Astrocyte (in vitro differentiated cells and primary cell): ENCODE measurements at regions not wholly inside any gene's neighbourhood (a gene's known extent, or its start where the extent isn't known, plus 50 kb on each side); places are given as distances from the start of the nearest gene placed in this dataset.

ENCODE experiments used
- DNase-seq: peaks from one replicate; pipeline ENCODE4 v3.0.0-alpha.2; 2010; ENCODE audit warnings: low read depth
- FAIRE-seq: peaks from 2 replicates; lab custom pipeline; 2011; peaks lifted over from hg19 to GRCh38; lab: Jason Lieb, UNC
- H2AFZ ChIP-seq: 2 replicates; pipeline ENCODE4 v1.6.0; 2012; ENCODE audit warnings: low read depth, low read length, inconsistent platforms
- H3K27ac ChIP-seq: 2 replicates; pipeline ENCODE4 v1.5.1; 2011; ENCODE audit warnings: low read depth, low read length, inconsistent platforms
- H3K27me3 ChIP-seq: 2 replicates; pipeline ENCODE4 v1.6.0; 2011; ENCODE audit warnings: low read length, inconsistent platforms; ENCODE audit not compliant: insufficient read depth
- H3K36me3 ChIP-seq: 2 replicates; pipeline ENCODE4 v1.5.1; 2011; ENCODE audit warnings: low read length, inconsistent platforms; ENCODE audit not compliant: insufficient read depth
- H3K4me1 ChIP-seq: 2 replicates; pipeline ENCODE4 v1.5.1; 2011; ENCODE audit warnings: low read length, inconsistent platforms; ENCODE audit not compliant: insufficient read depth
- H3K4me2 ChIP-seq: 2 replicates; pipeline ENCODE4 v1.6.0; 2012; ENCODE audit warnings: low read length, inconsistent platforms
- H3K4me3 ChIP-seq: 2 replicates; pipeline ENCODE4 v1.5.1; 2011; ENCODE audit warnings: low read depth, mild to moderate bottlenecking, low read length, inconsistent platforms; ENCODE audit not compliant: insufficient read depth
- H3K79me2 ChIP-seq: 2 replicates; pipeline ENCODE4 v1.6.0; 2012; ENCODE audit warnings: mild to moderate bottlenecking, low read length, inconsistent platforms; ENCODE audit not compliant: insufficient read depth
- H3K9ac ChIP-seq: 2 replicates; pipeline ENCODE4 v1.6.0; 2012; ENCODE audit warnings: mild to moderate bottlenecking, low read length, inconsistent platforms
- H3K9me3 ChIP-seq: 2 replicates; pipeline ENCODE4 v1.5.1; 2012; ENCODE audit warnings: low read depth, mild to moderate bottlenecking, low read length, inconsistent platforms; ENCODE audit not compliant: insufficient read depth
- H4K20me1 ChIP-seq: 2 replicates; pipeline ENCODE4 v1.6.0; 2012; ENCODE audit warnings: low read length, inconsistent platforms; ENCODE audit not compliant: insufficient read depth
- H3K27ac Mint-ChIP-seq: one replicate; pipeline ENCODE4 v1.8.0; 2021; ENCODE audit warnings: mild to moderate bottlenecking, mixed read lengths; ENCODE audit not compliant: unreplicated experiment
- H3K27me3 Mint-ChIP-seq: one replicate; pipeline ENCODE4 v1.8.0; 2021; ENCODE audit warnings: low read depth, mixed read lengths; ENCODE audit not compliant: unreplicated experiment
- H3K36me3 Mint-ChIP-seq: one replicate; pipeline ENCODE4 v1.8.0; 2021; ENCODE audit warnings: low read depth, mixed read lengths; ENCODE audit not compliant: unreplicated experiment
- H3K4me1 Mint-ChIP-seq: one replicate; pipeline ENCODE4 v1.8.0; 2021; ENCODE audit warnings: low read depth, mixed read lengths; ENCODE audit not compliant: unreplicated experiment
- H3K4me3 Mint-ChIP-seq: one replicate; pipeline ENCODE4 v1.8.0; 2021; ENCODE audit warnings: mild to moderate bottlenecking, moderate library complexity, mixed read lengths; ENCODE audit not compliant: unreplicated experiment
- H3K9me3 Mint-ChIP-seq: one replicate; pipeline ENCODE4 v1.8.0; 2021; ENCODE audit warnings: mild to moderate bottlenecking, mixed read lengths; ENCODE audit not compliant: unreplicated experiment
- CTCF ChIP-seq: IDR thresholded peaks from 2 replicates; pipeline ENCODE4 v1.5.1; 2011; ENCODE audit warnings: low read depth, mild to moderate bottlenecking, inconsistent platforms, low read length, moderate library complexity; ENCODE audit not compliant: insufficient read depth
- EZH2 ChIP-seq: IDR thresholded peaks from 2 replicates; pipeline ENCODE4 v1.6.1; 2012; ENCODE audit warnings: mild to moderate bottlenecking, low read length, inconsistent platforms; ENCODE audit not compliant: insufficient read depth

DNA sequence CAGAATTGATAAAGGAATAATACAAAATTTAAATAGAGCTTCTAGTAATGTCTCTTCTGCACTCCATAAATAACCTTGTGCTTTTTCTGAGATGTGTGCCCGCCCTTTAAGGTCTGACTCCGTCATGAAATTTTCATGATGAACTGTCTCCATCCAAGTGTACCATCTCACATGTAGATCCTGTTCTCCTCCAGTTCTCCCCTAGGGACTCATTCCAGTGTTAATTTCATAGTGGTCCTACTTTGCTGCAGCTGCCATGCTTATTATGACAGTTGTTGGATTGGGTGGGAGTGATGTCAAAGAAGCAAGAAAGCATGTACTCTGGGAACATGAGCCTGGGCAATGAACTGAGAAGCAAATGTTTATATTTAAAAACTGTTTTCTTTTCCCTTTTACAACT lies 442.5 kb upstream of the PDE3A start:
- TF ChIP-seq CTCF = no peak
- TF ChIP-seq EZH2 = no peak
- H3K27me3 Mint-ChIP-seq = no peaks in the 10 kb centered on the region
- no peaks in the 10 kb centered on the region for H3K9me3 ChIP-seq
- H3K4me1 ChIP-seq = no peaks in the 10 kb centered on the region
- no peak overlapping the region for H3K27ac ChIP-seq
- no peaks in the 10 kb centered on the region for H3K4me1 Mint-ChIP-seq
- H4K20me1 ChIP-seq = no peaks in the 10 kb centered on the region
- DNase-seq (no peak), FAIRE-seq (no peak)
- peaks cover 5% of the 10 kb centered on the region for H3K9me3 Mint-ChIP-seq
- no peak overlapping the region for H3K4me3 Mint-ChIP-seq
- no peak overlapping the region for H3K9ac ChIP-seq
- no peak overlapping the region for H2AFZ ChIP-seq
- no peaks in the 10 kb centered on the region for H3K36me3 Mint-ChIP-seq
- H3K27ac Mint-ChIP-seq = no peak overlapping the region
- no peaks in the 10 kb centered on the region for H3K79me2 ChIP-seq
- no peaks in the 10 kb centered on the region for H3K36me3 ChIP-seq
- H3K27me3 ChIP-seq = no peaks in the 10 kb centered on the region
- no peak overlapping the region for H3K4me3 ChIP-seq
- H3K4me2 ChIP-seq = no peak overlapping the region

GRCh38 chr12:19926266-19926665 lies 442.1 kb upstream of the PDE3A start:
- peaks cover 5% of the 10 kb centered on the region for H3K9me3 Mint-ChIP-seq
- H3K4me3 Mint-ChIP-seq = no peak overlapping the region
- H3K27ac ChIP-seq = no peak overlapping the region
- H3K4me3 ChIP-seq = no peak overlapping the region
- no peaks in the 10 kb centered on the region for H4K20me1 ChIP-seq
- H3K4me1 ChIP-seq = no peaks in the 10 kb centered on the region
- H3K36me3 Mint-ChIP-seq = no peaks in the 10 kb centered on the region
- DNase-seq (no peak), FAIRE-seq (no peak)
- TF ChIP-seq EZH2 = no peak
- no peak for TF ChIP-seq CTCF
- no peak overlapping the region for H3K9ac ChIP-seq
- no peaks in the 10 kb centered on the region for H3K27me3 Mint-ChIP-seq
- H3K9me3 ChIP-seq = no peaks in the 10 kb centered on the region
- no peak overlapping the region for H3K27ac Mint-ChIP-seq
- H3K4me2 ChIP-seq = no peak overlapping the region
- H2AFZ ChIP-seq = no peak overlapping the region
- H3K79me2 ChIP-seq = no peaks in the 10 kb centered on the region
- no peaks in the 10 kb centered on the region for H3K27me3 ChIP-seq
- no peaks in the 10 kb centered on the region for H3K36me3 ChIP-seq
- H3K4me1 Mint-ChIP-seq = no peaks in the 10 kb centered on the region

DNA sequence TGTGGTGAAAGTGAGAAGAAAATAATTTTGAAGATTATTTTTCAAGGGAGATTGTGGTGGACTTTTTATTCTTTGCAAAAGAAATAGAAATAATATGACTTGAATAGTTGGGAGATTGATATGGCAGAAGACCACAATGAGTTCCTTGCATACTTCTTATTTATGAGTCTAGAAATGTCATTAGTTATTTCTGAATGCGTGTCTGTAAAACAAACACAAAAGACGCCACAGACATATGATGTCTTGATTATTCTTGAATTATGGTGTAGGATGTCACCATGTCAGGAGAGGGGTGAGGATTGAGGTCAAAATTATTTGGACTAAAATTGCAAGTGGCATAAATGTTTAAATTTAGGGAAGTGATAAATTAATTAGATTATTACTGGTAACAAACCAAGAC lies 440.7 kb upstream of the PDE3A start:
- Histone ChIP-seq H3K27ac (no peak overlapping the region), H3K9ac (no peak overlapping the region)

More for the DNA sequence above, 440.7 kb upstream of the PDE3A start:
- TF ChIP-seq CTCF (no peak), EZH2 (no peak)
- DNase-seq (peak; percentile 58), FAIRE-seq (no peak)
- no peaks in the 10 kb centered on the region for H3K27me3 Mint-ChIP-seq
- Histone ChIP-seq H3K36me3 (no peaks in the 10 kb centered on the region), H4K20me1 (no peaks in the 10 kb centered on the region), H2AFZ (no peak overlapping the region), H3K9me3 (no peaks in the 10 kb centered on the region), H3K27me3 (no peaks in the 10 kb centered on the region), H3K4me2 (no peak overlapping the region), H3K4me1 (no peaks in the 10 kb centered on the region), H3K79me2 (no peaks in the 10 kb centered on the region), H3K4me3 (no peak overlapping the region)
- no peak overlapping the region for H3K27ac Mint-ChIP-seq
- no peaks in the 10 kb centered on the region for H3K4me1 Mint-ChIP-seq
- H3K36me3 Mint-ChIP-seq = no peaks in the 10 kb centered on the region
- no peaks in the 10 kb centered on the region for H3K9me3 Mint-ChIP-seq
- H3K4me3 Mint-ChIP-seq = no peak overlapping the region
